Stimulated activated CD8-positive, alpha-beta memory T cell treated with anti-CD3 and anti-CD28 coated beads, Interleukin-7, amount 100 ng/mL, for 1 hour (primary cell): ENCODE measurements at regions not wholly inside any gene's neighbourhood (a gene's known extent, or its start where the extent isn't known, plus 50 kb on each side); places are given as distances from the start of the nearest gene placed in this dataset.

Experiments
- DNase-seq, 2 donors: peaks; one replicate each; pipeline ENCODE4 v3.0.0-alpha.2; 2020; ENCODE audit warnings: low read depth in 2 of 2

GRCh38 chr12:61757831-61758505, 502.2 kb upstream of the USP15 start:
- DNase-seq: no peak

- no peak for DNase-seq
These were observed 501.5 kb upstream of the USP15 start for GRCh38 chr12:61758661-61759060.

- DNase-seq: no peak
These were observed 494.3 kb upstream of the USP15 start for GRCh38 chr12:61765926-61766325.

GRCh38 chr12:61780435-61780834, 479.8 kb upstream of the USP15 start:
- DNase-seq: no peak

GRCh38 chr12:61781021-61781581, 479.1 kb upstream of the USP15 start:
- no peak for DNase-seq

- DNase-seq: no peak
These were observed 463.4 kb upstream of the USP15 start for GRCh38 chr12:61796846-61797245.

- DNase-seq: no peak
These were observed 462.9 kb upstream of the USP15 start for GRCh38 chr12:61797266-61797665.

GRCh38 chr12:61798778-61799177, 461.4 kb upstream of the USP15 start:
- no peak for DNase-seq

- DNase-seq: no peak
These were observed 455.9 kb upstream of the USP15 start for GRCh38 chr12:61804301-61804700.

- DNase-seq: no peak
These were observed 451.3 kb upstream of the USP15 start for GRCh38 chr12:61808856-61809255.

- DNase-seq: no peak
These were observed 449.7 kb upstream of the USP15 start for GRCh38 chr12:61810486-61810885.

GRCh38 chr12:61821381-61821780, 438.8 kb upstream of the USP15 start:
- no peak for DNase-seq

- no peak for DNase-seq
These were observed 437.1 kb upstream of the USP15 start for GRCh38 chr12:61823102-61823501.

GRCh38 chr12:61846765-61847164, 413.4 kb upstream of the USP15 start:
- DNase-seq: no peak

- no peak for DNase-seq
These were observed 411.3 kb upstream of the USP15 start for GRCh38 chr12:61848893-61849292.

- no peak for DNase-seq
These were observed 406.3 kb upstream of the USP15 start for GRCh38 chr12:61853945-61854344.

- DNase-seq: no peak
These were observed 405.3 kb upstream of the USP15 start for GRCh38 chr12:61854902-61855301.

GRCh38 chr12:61857968-61858367, 402.2 kb upstream of the USP15 start:
- no peak for DNase-seq

GRCh38 chr12:61860451-61860850, 399.8 kb upstream of the USP15 start:
- no peak for DNase-seq

- DNase-seq: no peak
These were observed 397.2 kb upstream of the USP15 start for GRCh38 chr12:61862986-61863385.

- no peak for DNase-seq
These were observed 396.4 kb upstream of the USP15 start for GRCh38 chr12:61863811-61864210.

- DNase-seq: no peak
These were observed 390.4 kb upstream of the USP15 start for GRCh38 chr12:61869796-61870195.

- no peak for DNase-seq
These were observed 389.3 kb upstream of the USP15 start for GRCh38 chr12:61870658-61871484.
